CD4-positive, alpha-beta T cell (primary cell): ENCODE measurements at regions not wholly inside any gene's neighbourhood (a gene's known extent, or its start where the extent isn't known, plus 50 kb on each side); places are given as distances from the start of the nearest gene placed in this dataset.

ENCODE experiments used
- ATAC-seq: fragments of 200-7000 bp; cut with Tn5 transposase; one replicate; pipeline ENCODE4 v1.10.0; 2022; ENCODE audit warnings: mild to moderate bottlenecking; ENCODE audit not compliant: poor library complexity
- CTCF ChIA-PET: fragments of 350-600 bp; sonication (Branson Sonifier 250); formaldehyde crosslinking; loops from one replicate; lab custom pipeline; 2021; ENCODE audit warnings: antibody characterized with exemption, inconsistent platforms; lab: Charles Lee
- POLR2A ChIA-PET: fragments of 350-600 bp; sonication (Branson Sonifier 250); formaldehyde crosslinking; loops from one replicate; lab custom pipeline; 2021; ENCODE audit warnings: antibody characterized with exemption, inconsistent platforms; lab: Charles Lee
- DNase-seq, 14 experiments: peaks; one replicate each; pipeline ENCODE4 v3.0.0-alpha.2; 2013 to 2020; ENCODE audit warnings: mixed read lengths in 2 of 14
- H3K27ac ChIP-seq, 2 donors: one replicate each; pipeline versions ENCODE4 v1.5.1 to v1.7.0; 2013; ENCODE audit warnings: low read length in 2 of 2, low read depth in 1 of 2, mild to moderate bottlenecking in 1 of 2
- H3K27me3 ChIP-seq, 2 experiments: 1 replicate in 1 of 2; 2 replicates in 1 of 2; pipeline versions ENCODE4 v1.6.1 to v1.7.0; 2013; ENCODE audit warnings: low read length in 2 of 2, control low read depth in 1 of 2, mild to moderate bottlenecking in 1 of 2, moderate library complexity in 1 of 2; ENCODE audit not compliant: insufficient read depth in 2 of 2, control insufficient read depth in 1 of 2
- H3K36me3 ChIP-seq: one replicate; pipeline ENCODE4 v1.6.1; 2013; ENCODE audit warnings: low read length, control low read depth; ENCODE audit not compliant: insufficient read depth
- H3K4me1 ChIP-seq: one replicate; pipeline ENCODE4 v1.6.1; 2013; ENCODE audit warnings: low read length, control low read depth; ENCODE audit not compliant: insufficient read depth
- H3K4me3 ChIP-seq: one replicate; pipeline ENCODE4 v1.5.1; 2013; ENCODE audit warnings: mild to moderate bottlenecking, low read length, moderate library complexity
- H3K9me3 ChIP-seq, 2 experiments: 1 replicate in 1 of 2; 2 replicates in 1 of 2; pipeline versions ENCODE4 v1.6.1 to v1.7.0; 2013; ENCODE audit warnings: low read length in 2 of 2, mild to moderate bottlenecking in 2 of 2, control low read depth in 1 of 2, moderate library complexity in 1 of 2; ENCODE audit not compliant: control insufficient read depth in 1 of 2, insufficient read depth in 1 of 2
- H3K27ac Mint-ChIP-seq: one replicate; pipeline ENCODE4 v1.8.0; 2020; ENCODE audit warnings: mixed read lengths
- H3K27me3 Mint-ChIP-seq: one replicate; pipeline ENCODE4 v1.8.0; 2021; ENCODE audit warnings: mixed read lengths
- H3K36me3 Mint-ChIP-seq: one replicate; pipeline ENCODE4 v1.8.0; 2021; ENCODE audit warnings: low read depth, mixed read lengths
- H3K4me1 Mint-ChIP-seq: one replicate; pipeline ENCODE4 v1.8.0; 2021; ENCODE audit warnings: low read depth, mixed read lengths
- H3K4me3 Mint-ChIP-seq: one replicate; pipeline ENCODE4 v1.8.0; 2020; ENCODE audit warnings: mild to moderate bottlenecking, mixed read lengths
- H3K9me3 Mint-ChIP-seq: one replicate; pipeline ENCODE4 v1.8.0; 2020; ENCODE audit warnings: mixed read lengths
- CTCF ChIP-seq: fragments of 200-600 bp; IDR thresholded peaks from one replicate; pipeline ENCODE4 v1.8.0; 2022; ENCODE audit warnings: antibody characterized with exemption, mild to moderate bottlenecking
- intact Hi-C, 2 experiments: fragments of 100-400 bp; cut with DNase I in 1 of 2; cut with micrococcal nuclease in 1 of 2; formaldehyde crosslinking; loops; one replicate each; pipeline versions ENCODE4 v1.15.1 to v1.9.0; 2023 to 2025; cut with DNase I, micrococcal nuclease

GRCh38 chrX:39480963-39481362, 616.8 kb downstream of the BCOR start:
- H3K36me3 Mint-ChIP-seq = no peaks in the 10 kb centered on the region
- ATAC-seq = no peak

GRCh38 chrX:39481621-39482020, 616.1 kb downstream of the BCOR start:
- no peaks in the 10 kb centered on the region for H3K27me3 ChIP-seq
- ATAC-seq (no peak), DNase-seq (no peak)
- no peak overlapping the region for H3K27ac Mint-ChIP-seq
- H3K9me3 Mint-ChIP-seq = no peaks in the 10 kb centered on the region
- H3K9me3 ChIP-seq = no peaks in the 10 kb centered on the region
- H3K4me3 ChIP-seq = no peak overlapping the region
- no peaks in the 10 kb centered on the region for H3K36me3 Mint-ChIP-seq
- no peak overlapping the region for H3K27ac ChIP-seq
- no peaks in the 10 kb centered on the region for H3K27me3 Mint-ChIP-seq
- no peak overlapping the region for H3K4me3 Mint-ChIP-seq
- peaks cover 10% of the 10 kb centered on the region for H3K4me1 ChIP-seq
- H3K4me1 Mint-ChIP-seq = peaks cover 6% of the 10 kb centered on the region
- POLR2A ChIA-PET = no interaction called here
- H3K36me3 ChIP-seq = no peaks in the 10 kb centered on the region
- CTCF ChIA-PET = no interaction called here
- TF ChIP-seq CTCF = no peak
- intact Hi-C loops = no loop called here

More at GRCh38 chrX:39480963-39481362, 616.8 kb downstream of the BCOR start:
- Mint-ChIP-seq H3K4me3 (no peak overlapping the region), H3K4me1 (peaks cover 12% of the 10 kb centered on the region), H3K27me3 (no peaks in the 10 kb centered on the region), H3K27ac (no peak overlapping the region), H3K9me3 (no peaks in the 10 kb centered on the region)
- peaks cover 10% of the 10 kb centered on the region for H3K4me1 ChIP-seq
- no peak for DNase-seq
- intact Hi-C loops = no loop called here
- no peak for TF ChIP-seq CTCF
- no peaks in the 10 kb centered on the region for H3K9me3 ChIP-seq
- no peaks in the 10 kb centered on the region for H3K36me3 ChIP-seq
- CTCF ChIA-PET = no interaction called here
- POLR2A ChIA-PET = no interaction called here
- H3K4me3 ChIP-seq = no peak overlapping the region
- H3K27ac ChIP-seq = no peak overlapping the region
- H3K27me3 ChIP-seq = no peaks in the 10 kb centered on the region

DNA sequence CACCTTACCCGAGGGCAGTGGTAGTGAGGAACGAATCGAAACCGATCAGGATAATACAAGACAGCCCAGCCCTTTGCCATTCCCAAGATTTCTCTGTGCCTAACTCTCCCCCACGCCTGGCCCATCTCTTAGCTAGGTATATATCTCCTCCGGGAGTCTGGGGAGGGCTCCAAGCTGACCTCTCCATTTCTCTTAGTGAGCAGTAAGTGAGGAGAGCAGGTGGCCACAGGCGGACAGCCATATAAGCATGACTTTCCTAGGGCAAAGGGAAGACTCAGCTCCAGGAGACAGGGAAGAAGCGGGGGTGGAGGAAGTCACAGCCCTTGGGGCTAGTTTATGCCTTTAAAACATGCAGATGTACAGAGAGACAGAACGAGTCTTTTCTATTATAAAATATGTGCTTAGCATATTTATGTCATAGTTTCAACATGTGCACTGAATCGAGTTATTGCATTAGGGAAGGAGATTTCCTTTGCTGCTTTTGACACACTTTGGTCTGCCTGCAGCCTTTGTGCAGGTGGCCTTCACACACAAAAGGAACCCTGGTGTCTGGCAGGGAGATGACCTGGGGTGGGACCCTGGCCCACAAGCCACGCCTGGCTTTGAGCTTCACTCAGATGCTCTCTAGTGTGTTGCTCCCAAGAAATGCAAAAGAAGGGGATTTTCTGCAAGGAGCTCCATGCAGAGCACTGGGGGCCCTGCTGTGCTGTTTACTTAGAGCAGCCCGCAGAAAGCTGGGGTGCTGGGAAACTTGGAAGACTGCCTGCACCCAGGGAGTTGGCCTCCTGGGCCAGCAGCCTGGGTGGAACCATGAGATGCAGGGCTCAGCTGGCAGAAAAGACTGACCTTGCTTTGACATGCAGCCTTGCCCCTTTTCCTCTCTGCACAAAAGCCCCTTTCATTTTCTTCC, 613.3 kb downstream of the BCOR start:
- ChIA-PET CTCF (interaction anchor here (0.5 kb wide), 2 partner anchors 25 to 1558 kb away, joined by 3 read pairs; no protein-coding TSS in a partner anchor), POLR2A (no interaction called here)
- Histone ChIP-seq H3K4me1 (no peaks in the 10 kb centered on the region), H3K36me3 (no peaks in the 10 kb centered on the region), H3K27ac (no peak overlapping the region), H3K27me3 (no peaks in the 10 kb centered on the region), H3K9me3 (no peaks in the 10 kb centered on the region), H3K4me3 (no peak overlapping the region)
- Mint-ChIP-seq H3K9me3 (no peaks in the 10 kb centered on the region), H3K36me3 (no peaks in the 10 kb centered on the region), H3K4me1 (no peaks in the 10 kb centered on the region), H3K27ac (no peak overlapping the region), H3K27me3 (no peaks in the 10 kb centered on the region), H3K4me3 (no peak overlapping the region)
- no peak for ATAC-seq
- intact Hi-C loops = no loop called here
- DNase-seq = no peak
- TF ChIP-seq CTCF = no peak
